ENCODE measurements at regions not wholly inside any gene's neighbourhood (a gene's known extent, or its start where the extent isn't known, plus 50 kb on each side); places are given as distances from the start of the nearest gene placed in this dataset.

- H3K9ac ChIP-seq (ENCODE audit: low read length): no peak overlapping the region
- no peak overlapping the region for H3K4me2 ChIP-seq (ENCODE audit: low read depth, low read length)
- no peak for DNase-seq
- H3K36me3 ChIP-seq (replicated peaks; ENCODE audit: insufficient read depth, low read length): no peaks in the 10 kb centered on the region
- H2AFZ ChIP-seq (ENCODE audit: low read length): no peak overlapping the region
- H3K9me3 ChIP-seq (replicated peaks; ENCODE audit: insufficient read depth, low read length): no peaks in the 10 kb centered on the region
- no peaks in the 10 kb centered on the region for H3K4me1 ChIP-seq (ENCODE audit: low read length)
- no peaks in the 10 kb centered on the region for H4K20me1 ChIP-seq (ENCODE audit: insufficient read depth, low read length)
- H3K4me3 ChIP-seq (ENCODE audit: low read length): no peak overlapping the region
- TF ChIP-seq CTCF (IDR thresholded peaks at IDR 0.05; ENCODE audit: low read length) (no peak), EZH2phosphoT487 (IDR thresholded peaks at IDR 0.05; ENCODE audit: low read length) (no peak), EZH2 (optimal IDR thresholded peaks at IDR 0.05; ENCODE audit: low read depth, low read length) (no peak)
- H3K27me3 ChIP-seq (replicated peaks; ENCODE audit: insufficient read depth, low read length): no peaks in the 10 kb centered on the region
- no peaks in the 10 kb centered on the region for H3F3A ChIP-seq (ENCODE audit: insufficient read depth, low read length)
- no peaks in the 10 kb centered on the region for H3K79me2 ChIP-seq (ENCODE audit: low read length)
- H3K27ac ChIP-seq (ENCODE audit: low read length): no peak overlapping the region
- H3K9me2 ChIP-seq (replicated peaks; ENCODE audit: insufficient read depth, low read length): no peaks in the 10 kb centered on the region
These were observed 73.9 kb upstream of the OLIG3 start for GRCh38 chr6:137568067-137568466.

- Histone ChIP-seq H3K9me2 (replicated peaks; ENCODE audit: insufficient read depth, low read length) (no peaks in the 10 kb centered on the region), H3K27me3 (replicated peaks; ENCODE audit: insufficient read depth, low read length) (no peaks in the 10 kb centered on the region), H3K9ac (ENCODE audit: low read length) (no peak overlapping the region), H3K79me2 (ENCODE audit: low read length) (no peaks in the 10 kb centered on the region), H3K36me3 (replicated peaks; ENCODE audit: insufficient read depth, low read length) (no peaks in the 10 kb centered on the region), H3K4me2 (ENCODE audit: low read depth, low read length) (no peak overlapping the region), H4K20me1 (ENCODE audit: insufficient read depth, low read length) (no peaks in the 10 kb centered on the region), H3F3A (ENCODE audit: insufficient read depth, low read length) (no peaks in the 10 kb centered on the region), H3K4me3 (ENCODE audit: low read length) (no peak overlapping the region), H3K4me1 (ENCODE audit: low read length) (no peaks in the 10 kb centered on the region), H2AFZ (ENCODE audit: low read length) (no peak overlapping the region), H3K9me3 (replicated peaks; ENCODE audit: insufficient read depth, low read length) (no peaks in the 10 kb centered on the region), H3K27ac (ENCODE audit: low read length) (no peak overlapping the region)
- no peak for DNase-seq
- no peak for TF ChIP-seq CTCF (IDR thresholded peaks at IDR 0.05; ENCODE audit: low read length)
- no peak for TF ChIP-seq EZH2phosphoT487 (IDR thresholded peaks at IDR 0.05; ENCODE audit: low read length)
- TF ChIP-seq EZH2 (optimal IDR thresholded peaks at IDR 0.05; ENCODE audit: low read depth, low read length): no peak
These were observed 76.2 kb upstream of the OLIG3 start for GRCh38 chr6:137570393-137570792.

- no peaks in the 10 kb centered on the region for H3F3A ChIP-seq (ENCODE audit: insufficient read depth, low read length)
- H3K4me1 ChIP-seq (ENCODE audit: low read length): no peaks in the 10 kb centered on the region
- H3K9me2 ChIP-seq (replicated peaks; ENCODE audit: insufficient read depth, low read length): no peaks in the 10 kb centered on the region
- no peaks in the 10 kb centered on the region for H3K27me3 ChIP-seq (replicated peaks; ENCODE audit: insufficient read depth, low read length)
- peak; percentile 65 for DNase-seq
- no peaks in the 10 kb centered on the region for H3K9me3 ChIP-seq (replicated peaks; ENCODE audit: insufficient read depth, low read length)
- H4K20me1 ChIP-seq (ENCODE audit: insufficient read depth, low read length): no peaks in the 10 kb centered on the region
- no peak overlapping the region for H3K27ac ChIP-seq (ENCODE audit: low read length)
- no peak overlapping the region for H2AFZ ChIP-seq (ENCODE audit: low read length)
- no peak overlapping the region for H3K9ac ChIP-seq (ENCODE audit: low read length)
- no peak overlapping the region for H3K4me2 ChIP-seq (ENCODE audit: low read depth, low read length)
- no peaks in the 10 kb centered on the region for H3K79me2 ChIP-seq (ENCODE audit: low read length)
- no peak overlapping the region for H3K4me3 ChIP-seq (ENCODE audit: low read length)
- H3K36me3 ChIP-seq (replicated peaks; ENCODE audit: insufficient read depth, low read length): no peaks in the 10 kb centered on the region
- no peak for TF ChIP-seq EZH2phosphoT487 (IDR thresholded peaks at IDR 0.05; ENCODE audit: low read length)
- TF ChIP-seq EZH2 (optimal IDR thresholded peaks at IDR 0.05; ENCODE audit: low read depth, low read length): no peak
- peak; percentile 66 for TF ChIP-seq CTCF (IDR thresholded peaks at IDR 0.05; ENCODE audit: low read length)
These were observed 77.7 kb upstream of the OLIG3 start for GRCh38 chr6:137571854-137572253.
